ENCODE measurements at regions not wholly inside any gene's neighbourhood (a gene's known extent, or its start where the extent isn't known, plus 50 kb on each side); places are given as distances from the start of the nearest gene placed in this dataset.

- TF ChIP-seq EZH2 (IDR thresholded peaks at IDR 0.05; ENCODE audit: low read length), result no peak
- TF ChIP-seq, protein P1, sequence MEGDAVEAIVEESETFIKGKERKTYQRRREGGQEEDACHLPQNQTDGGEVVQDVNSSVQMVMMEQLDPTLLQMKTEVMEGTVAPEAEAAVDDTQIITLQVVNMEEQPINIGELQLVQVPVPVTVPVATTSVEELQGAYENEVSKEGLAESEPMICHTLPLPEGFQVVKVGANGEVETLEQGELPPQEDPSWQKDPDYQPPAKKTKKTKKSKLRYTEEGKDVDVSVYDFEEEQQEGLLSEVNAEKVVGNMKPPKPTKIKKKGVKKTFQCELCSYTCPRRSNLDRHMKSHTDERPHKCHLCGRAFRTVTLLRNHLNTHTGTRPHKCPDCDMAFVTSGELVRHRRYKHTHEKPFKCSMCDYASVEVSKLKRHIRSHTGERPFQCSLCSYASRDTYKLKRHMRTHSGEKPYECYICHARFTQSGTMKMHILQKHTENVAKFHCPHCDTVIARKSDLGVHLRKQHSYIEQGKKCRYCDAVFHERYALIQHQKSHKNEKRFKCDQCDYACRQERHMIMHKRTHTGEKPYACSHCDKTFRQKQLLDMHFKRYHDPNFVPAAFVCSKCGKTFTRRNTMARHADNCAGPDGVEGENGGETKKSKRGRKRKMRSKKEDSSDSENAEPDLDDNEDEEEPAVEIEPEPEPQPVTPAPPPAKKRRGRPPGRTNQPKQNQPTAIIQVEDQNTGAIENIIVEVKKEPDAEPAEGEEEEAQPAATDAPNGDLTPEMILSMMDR (optimal IDR thresholded peaks at IDR 0.05 in 1 of 3, IDR thresholded peaks at IDR 0.05 in 1 of 3, conservative IDR thresholded peaks at IDR 0.05 in 1 of 3; ENCODE audit: extremely low read depth in 1 of 3, insufficient read depth in 2 of 3, low read length in 3 of 3), result no peak
- no peak overlapping the region for H3K27ac ChIP-seq (ENCODE audit: control insufficient read depth, insufficient read depth, low read length)
- H3K79me2 ChIP-seq (ENCODE audit: control insufficient read depth, insufficient read depth, low read length), result no peaks in the 10 kb centered on the region
- FAIRE-seq (no peak), DNase-seq (ENCODE audit: low read depth, low spot score) (no peak)
- no peaks in the 10 kb centered on the region for H3K27me3 ChIP-seq (ENCODE audit: control insufficient read depth, extremely low read depth, insufficient read depth, low read length)
- H3K4me1 ChIP-seq (ENCODE audit: control insufficient read depth, extremely low read depth, insufficient read depth, low read length), result no peaks in the 10 kb centered on the region
- H3K9me3 ChIP-seq (ENCODE audit: control insufficient read depth, low read depth, low read length), result no peaks in the 10 kb centered on the region
- H3K4me3 ChIP-seq (ENCODE audit: control insufficient read depth in 2 of 3, extremely low read depth in 1 of 3, insufficient read depth in 2 of 3, low read depth in 1 of 3, low read length in 3 of 3), result no peak overlapping the region
- H4K20me1 ChIP-seq (ENCODE audit: control insufficient read depth, extremely low read depth, insufficient read depth, low read length), result no peaks in the 10 kb centered on the region
- H3K36me3 ChIP-seq (ENCODE audit: control insufficient read depth in 2 of 2, extremely low read depth in 1 of 2, insufficient read depth in 2 of 2, low read length in 2 of 2), result no peaks in the 10 kb centered on the region
- H2AFZ ChIP-seq (ENCODE audit: control insufficient read depth, low read length), result no peak overlapping the region
- dilution Hi-C loops (cut with MboI; ENCODE audit: extremely low pct_ligation_motif_present, low sequenced_read_pairs), result no loop called here
- no peak overlapping the region for H3K4me2 ChIP-seq (ENCODE audit: control insufficient read depth, extremely low read depth, insufficient read depth, low read depth, low read length)
- no peak overlapping the region for H3K9ac ChIP-seq (ENCODE audit: control insufficient read depth, extremely low read depth, insufficient read depth, low read length)
- no peaks in the 10 kb centered on the region for H3K9me1 ChIP-seq (ENCODE audit: control insufficient read depth, extremely low read depth, insufficient read depth, low read length)
Measured at GRCh38 chr18:30350263-30350662, 692.3 kb downstream of the DSC3 start.

- H3K4me2 ChIP-seq (ENCODE audit: control insufficient read depth, extremely low read depth, insufficient read depth, low read depth, low read length), result no peak overlapping the region
Measured at GRCh38 chr18:30343090-30343489, 699.5 kb downstream of the DSC3 start.

More at GRCh38 chr18:30343090-30343489, 699.5 kb downstream of the DSC3 start:
- DNase-seq (ENCODE audit: low read depth, low spot score), result no peak
- Histone ChIP-seq H3K9ac (ENCODE audit: control insufficient read depth, extremely low read depth, insufficient read depth, low read length) (no peak overlapping the region), H3K79me2 (ENCODE audit: control insufficient read depth, insufficient read depth, low read length) (no peaks in the 10 kb centered on the region), H3K9me1 (ENCODE audit: control insufficient read depth, extremely low read depth, insufficient read depth, low read length) (no peaks in the 10 kb centered on the region), H3K27ac (ENCODE audit: control insufficient read depth, insufficient read depth, low read length) (no peak overlapping the region), H3K36me3 (ENCODE audit: control insufficient read depth in 2 of 2, extremely low read depth in 1 of 2, insufficient read depth in 2 of 2, low read length in 2 of 2) (no peaks in the 10 kb centered on the region), H3K4me3 (ENCODE audit: control insufficient read depth in 2 of 3, extremely low read depth in 1 of 3, insufficient read depth in 2 of 3, low read depth in 1 of 3, low read length in 3 of 3) (no peak overlapping the region), H4K20me1 (ENCODE audit: control insufficient read depth, extremely low read depth, insufficient read depth, low read length) (no peaks in the 10 kb centered on the region), H3K9me3 (ENCODE audit: control insufficient read depth, low read depth, low read length) (no peaks in the 10 kb centered on the region), H3K27me3 (ENCODE audit: control insufficient read depth, extremely low read depth, insufficient read depth, low read length) (no peaks in the 10 kb centered on the region), H2AFZ (ENCODE audit: control insufficient read depth, low read length) (no peak overlapping the region), H3K4me1 (ENCODE audit: control insufficient read depth, extremely low read depth, insufficient read depth, low read length) (no peaks in the 10 kb centered on the region)
- FAIRE-seq, result no peak
- no peak for TF ChIP-seq EZH2 (IDR thresholded peaks at IDR 0.05; ENCODE audit: low read length)
- TF ChIP-seq, protein P1 (optimal IDR thresholded peaks at IDR 0.05 in 1 of 3, IDR thresholded peaks at IDR 0.05 in 1 of 3, conservative IDR thresholded peaks at IDR 0.05 in 1 of 3; ENCODE audit: extremely low read depth in 1 of 3, insufficient read depth in 2 of 3, low read length in 3 of 3), result no peak
- dilution Hi-C loops (cut with MboI; ENCODE audit: extremely low pct_ligation_motif_present, low sequenced_read_pairs), result no loop called here

Data from keratinocyte (primary cell).